HCT116 (cell line): ENCODE measurements at regions not wholly inside any gene's neighbourhood (a gene's known extent, or its start where the extent isn't known, plus 50 kb on each side); places are given as distances from the start of the nearest gene placed in this dataset.
"Not testable (repeated sequence)": the region's sequence is repeated elsewhere in the genome, so short reads cannot be mapped to it uniquely, and the experiment has no call there.

Experiments
- ATAC-seq: fragments of 200-7000 bp; cut with Tn5 transposase; 2 replicates; pipeline ENCODE4 v1.9.1; 2020; ENCODE audit warnings: mild to moderate bottlenecking, moderate library complexity
- BruUV-seq: library from RNA; stranded (reverse); fragments of 400-500 nt; replicated peaks from 2 replicates; lab custom pipeline; 2021; lab: Mats Ljungman, UMichigan
- CTCF ChIA-PET: fragments of 300-600 bp; sonication (Branson Sonifier 250); formaldehyde crosslinking; loops from one replicate; lab custom pipeline; 2021; ENCODE audit warnings: antibody characterized with exemption; lab: Charles Lee
- POLR2A ChIA-PET: fragments of 300-600, 350-600 bp; sonication (Branson Sonifier 250); formaldehyde crosslinking; loops from one replicate; lab custom pipeline; 2021; ENCODE audit warnings: antibody characterized with exemption; lab: Charles Lee
- RAD21 ChIA-PET, 2 experiments: fragments of 300-600 bp; sonication (Branson Sonifier 250); formaldehyde crosslinking; loops; one replicate each; lab custom pipeline; 2023; ENCODE audit warnings: low total read pairs in 2 of 2; ENCODE audit not compliant: uncharacterized antibody in 2 of 2, unreplicated experiment in 2 of 2, low non-redundant PET in 1 of 2; lab: Charles Lee
- DNase-seq: peaks from one replicate; pipeline ENCODE4 v3.0.0-alpha.2; 2010; ENCODE audit warnings: low read depth, low spot score
- H2AFZ ChIP-seq: fragments of 200-600 bp; shearing (Covaris generic), sonication (generic); 2 replicates; pipeline ENCODE4 v1.6.1; 2017; ENCODE audit warnings: low read depth, mixed run types, mixed read lengths, antibody characterized with exemption, low read length; ENCODE audit not compliant: poor library complexity, severe bottlenecking
- H3K27ac ChIP-seq: 2 replicates; pipeline ENCODE4 v1.5.1; 2012; ENCODE audit warnings: low read depth, low read length
- H3K27me3 ChIP-seq: fragments of 200-600 bp; sonication (generic); 2 replicates; pipeline ENCODE4 v1.6.1; 2016; ENCODE audit warnings: mixed run types, low read length, mixed read lengths; ENCODE audit not compliant: insufficient read depth
- H3K36me3 ChIP-seq, 2 experiments: fragments of 200-500 bp in 1 of 2; fragments of 200-600 bp in 1 of 2; sonication (Bioruptor generic) in 1 of 2; sonication (generic) in 1 of 2; 2 replicates each; pipeline versions ENCODE4 v1.5.1 to v1.6.1; 2014 to 2016; ENCODE audit warnings: low read length in 2 of 2, inconsistent platforms in 1 of 2, mixed read lengths in 1 of 2, mixed run types in 1 of 2; ENCODE audit not compliant: insufficient read depth in 2 of 2, control insufficient read depth in 1 of 2
- H3K4me1 ChIP-seq, 2 experiments: fragments of 200-600 bp in 1 of 2; sonication (generic) in 1 of 2; 2 replicates each; pipeline versions ENCODE4 v1.5.1 to v1.6.1; 2012 to 2017; ENCODE audit warnings: low read length in 2 of 2, inconsistent platforms in 1 of 2, mild to moderate bottlenecking in 1 of 2, mixed read lengths in 1 of 2, mixed run types in 1 of 2, moderate library complexity in 1 of 2; ENCODE audit not compliant: insufficient read depth in 2 of 2, control insufficient read depth in 1 of 2
- H3K4me2 ChIP-seq: fragments of 200-600 bp; sonication (generic); 2 replicates; pipeline ENCODE4 v1.6.1; 2017; ENCODE audit warnings: mixed run types, low read length, mixed read lengths
- H3K4me3 ChIP-seq, 2 experiments: fragments of 200-600 bp in 1 of 2; sonication (generic) in 1 of 2; replicated peaks in 1 of 2; 2 replicates each; pipeline ENCODE4 v1.5.1; 2011 to 2016; ENCODE audit warnings: low read length in 2 of 2, control low read depth in 1 of 2, low read depth in 1 of 2, mild to moderate bottlenecking in 1 of 2, mixed read lengths in 1 of 2, mixed run types in 1 of 2
- H3K79me2 ChIP-seq: fragments of 200-600 bp; sonication (generic); 2 replicates; pipeline ENCODE4 v1.6.1; 2017; ENCODE audit warnings: mild to moderate bottlenecking, mixed run types, low read length, moderate library complexity, mixed read lengths; ENCODE audit not compliant: insufficient read depth
- H3K9ac ChIP-seq: fragments of 200-600 bp; sonication (generic); 2 replicates; pipeline ENCODE4 v1.6.1; 2016; ENCODE audit warnings: low read length, mixed read lengths
- H3K9me2 ChIP-seq: fragments of 200-600 bp; sonication (generic), shearing (Covaris generic); 2 replicates; pipeline ENCODE4 v1.6.1; 2017; ENCODE audit warnings: mixed run types, mild to moderate bottlenecking, moderate library complexity; ENCODE audit not compliant: insufficient read depth
- H3K9me3 ChIP-seq, 2 experiments: fragments of 200-500 bp in 1 of 2; fragments of 200-600 bp in 1 of 2; sonication (Bioruptor generic) in 1 of 2; sonication (generic) in 1 of 2; 2 replicates each; pipeline ENCODE4 v1.6.1; 2014 to 2017; ENCODE audit warnings: low read length in 2 of 2, mixed read lengths in 2 of 2, inconsistent platforms in 1 of 2, low read depth in 1 of 2, mild to moderate bottlenecking in 1 of 2, mixed run types in 1 of 2, moderate library complexity in 1 of 2; ENCODE audit not compliant: control insufficient read depth in 1 of 2, insufficient read depth in 1 of 2
- H4K20me1 ChIP-seq: fragments of 200-600 bp; sonication (generic), shearing (Covaris generic); 2 replicates; pipeline ENCODE4 v1.6.1; 2017; ENCODE audit warnings: mixed run types, mild to moderate bottlenecking, moderate library complexity; ENCODE audit not compliant: insufficient read depth
- CBX3 ChIP-seq: IDR thresholded peaks from 2 replicates; pipeline ENCODE4 v1.6.1; 2012; ENCODE audit warnings: low read depth
- CEBPB ChIP-seq: IDR thresholded peaks from 2 replicates; pipeline ENCODE4 v1.6.1; 2012; ENCODE audit warnings: low read depth
- ELF1 ChIP-seq: IDR thresholded peaks from 2 replicates; pipeline ENCODE4 v1.6.1; 2012; ENCODE audit warnings: low read depth, borderline replicate concordance
- EZH2 ChIP-seq: fragments of 200-600 bp; sonication (generic); IDR thresholded peaks from 2 replicates; pipeline ENCODE4 v1.6.1; 2017; ENCODE audit warnings: antibody characterized with exemption, mixed run types
- EZH2phosphoT487 ChIP-seq: fragments of 200-600 bp; IDR thresholded peaks from 2 replicates; pipeline ENCODE4 v1.6.1; 2018; ENCODE audit warnings: antibody characterized with exemption, borderline replicate concordance
- FOSL1 ChIP-seq: IDR thresholded peaks from 2 replicates; pipeline ENCODE4 v1.6.1; 2012; ENCODE audit warnings: low read depth
- JUND ChIP-seq: IDR thresholded peaks from 2 replicates; pipeline ENCODE4 v1.6.1; 2012
- POLR2A ChIP-seq: IDR thresholded peaks from 2 replicates; pipeline ENCODE4 v1.7.0; 2011; ENCODE audit warnings: borderline replicate concordance; ENCODE audit not compliant: insufficient read depth, insufficient read length; ENCODE audit errors: extremely low read depth
- POLR2AphosphoS5 ChIP-seq: IDR thresholded peaks from 2 replicates; pipeline ENCODE4 v1.6.1; 2011; ENCODE audit warnings: mild to moderate bottlenecking, low read depth, low read length, moderate library complexity
- RAD21 ChIP-seq: IDR thresholded peaks from 2 replicates; pipeline ENCODE4 v1.6.1; 2012; ENCODE audit warnings: low read depth, mild to moderate bottlenecking
- SP1 ChIP-seq: IDR thresholded peaks from 2 replicates; pipeline ENCODE4 v1.6.1; 2012; ENCODE audit warnings: low read depth
- SRF ChIP-seq: IDR thresholded peaks from 2 replicates; pipeline ENCODE4 v1.6.1; 2012; ENCODE audit warnings: low read depth
- ZNF274 ChIP-seq: fragments of 200-500 bp; sonication (Bioruptor generic); IDR thresholded peaks from 2 replicates; pipeline ENCODE4 v1.6.1; 2014; ENCODE audit warnings: mild to moderate bottlenecking, low read depth, low read length, inconsistent platforms
- intact Hi-C: fragments of 100-400 bp; cut with micrococcal nuclease; formaldehyde crosslinking; loops from 2 replicates; pipeline ENCODE4 v1.10.0; 2022
- TF ChIP-seq, protein P1 (sequence below), 3 experiments: fragments of 200-600 bp in 1 of 3; sonication (generic) in 1 of 3; IDR thresholded peaks in 2 of 3; conservative IDR thresholded peaks in 1 of 3; 2 replicates each; pipeline ENCODE4 v1.5.1; 2012 to 2017; ENCODE audit warnings: low read depth in 2 of 3, low read length in 2 of 3, antibody characterized with exemption in 1 of 3, borderline replicate concordance in 1 of 3, control low read depth in 1 of 3, mild to moderate bottlenecking in 1 of 3, mixed read lengths in 1 of 3, mixed run types in 1 of 3, moderate library complexity in 1 of 3; ENCODE audit not compliant: insufficient read depth in 1 of 3
- TF ChIP-seq, protein P2 (sequence below): IDR thresholded peaks from 2 replicates; pipeline ENCODE4 v1.6.1; 2012
- TF ChIP-seq, protein P3 (sequence below): IDR thresholded peaks from 2 replicates; pipeline ENCODE4 v1.6.1; 2011; ENCODE audit warnings: mild to moderate bottlenecking, low read length, moderate library complexity; ENCODE audit not compliant: insufficient replicate concordance; ENCODE audit errors: extremely low read depth

GRCh38 chr16:85205257-85205656, 93.0 kb upstream of the CIBAR2 start:
- Histone ChIP-seq H3K4me1 (peaks cover 15 to 55% of the 10 kb centered on the region in 2 experiments), H3K4me2 (peak overlapping the region; percentile 51)
- H3K27ac ChIP-seq, H2AFZ ChIP-seq, DNase-seq, BruUV-seq, H3K79me2 ChIP-seq, H3K27me3 ChIP-seq, ATAC-seq, RAD21 ChIA-PET, H3K9me3 ChIP-seq, H4K20me1 ChIP-seq, H3K9ac ChIP-seq, H3K36me3 ChIP-seq, H3K4me3 ChIP-seq, intact Hi-C loops, H3K9me2 ChIP-seq: not testable (repeated sequence)
- POLR2A ChIA-PET = interaction anchor here (0.7 kb wide), 1 partner anchor 91 kb away, joined by 3 read pairs; no protein-coding TSS in a partner anchor
- CTCF ChIA-PET = interaction anchor here (2.5 kb wide), 1 partner anchor 33 kb away, joined by 7 read pairs; no protein-coding TSS in a partner anchor

GRCh38 chr16:85205747-85206471, 93.6 kb upstream of the CIBAR2 start:
- peak overlapping the region; percentile 51 for H3K4me2 ChIP-seq
- H3K79me2 ChIP-seq = peaks cover 4% of the 10 kb centered on the region; the same call in 1 of the 2 replicates
- H3K4me1 ChIP-seq = peaks cover 14 to 55% of the 10 kb centered on the region in 2 experiments
- no peak for DNase-seq
- intact Hi-C loops = no loop called here
- ChIA-PET CTCF (interaction anchor here (2.5 kb wide), 1 partner anchor 33 kb away, joined by 7 read pairs; no protein-coding TSS in a partner anchor), RAD21 (no interaction called here), POLR2A (interaction anchor here (0.7 kb wide), 1 partner anchor 91 kb away, joined by 3 read pairs; no protein-coding TSS in a partner anchor)
- no peak overlapping the region for H3K9ac ChIP-seq
- H2AFZ ChIP-seq = no peak overlapping the region
- peak; percentile 46 for ATAC-seq
- H3K36me3 ChIP-seq = no peaks in the 10 kb centered on the region
- H3K9me2 ChIP-seq = no peaks in the 10 kb centered on the region
- no peaks in the 10 kb centered on the region; the same call in 1 of the 2 replicates for H4K20me1 ChIP-seq
- no peak overlapping the region for H3K4me3 ChIP-seq
- no peaks in the 10 kb centered on the region for H3K9me3 ChIP-seq
- H3K27me3 ChIP-seq = no peaks in the 10 kb centered on the region
- H3K27ac ChIP-seq = no peak overlapping the region
- no TSS peak for BruUV-seq
- TF ChIP-seq, protein P1, sequence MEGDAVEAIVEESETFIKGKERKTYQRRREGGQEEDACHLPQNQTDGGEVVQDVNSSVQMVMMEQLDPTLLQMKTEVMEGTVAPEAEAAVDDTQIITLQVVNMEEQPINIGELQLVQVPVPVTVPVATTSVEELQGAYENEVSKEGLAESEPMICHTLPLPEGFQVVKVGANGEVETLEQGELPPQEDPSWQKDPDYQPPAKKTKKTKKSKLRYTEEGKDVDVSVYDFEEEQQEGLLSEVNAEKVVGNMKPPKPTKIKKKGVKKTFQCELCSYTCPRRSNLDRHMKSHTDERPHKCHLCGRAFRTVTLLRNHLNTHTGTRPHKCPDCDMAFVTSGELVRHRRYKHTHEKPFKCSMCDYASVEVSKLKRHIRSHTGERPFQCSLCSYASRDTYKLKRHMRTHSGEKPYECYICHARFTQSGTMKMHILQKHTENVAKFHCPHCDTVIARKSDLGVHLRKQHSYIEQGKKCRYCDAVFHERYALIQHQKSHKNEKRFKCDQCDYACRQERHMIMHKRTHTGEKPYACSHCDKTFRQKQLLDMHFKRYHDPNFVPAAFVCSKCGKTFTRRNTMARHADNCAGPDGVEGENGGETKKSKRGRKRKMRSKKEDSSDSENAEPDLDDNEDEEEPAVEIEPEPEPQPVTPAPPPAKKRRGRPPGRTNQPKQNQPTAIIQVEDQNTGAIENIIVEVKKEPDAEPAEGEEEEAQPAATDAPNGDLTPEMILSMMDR (IDR thresholded peaks at IDR 0.05 in 2 of 3, conservative IDR thresholded peaks at IDR 0.05 in 1 of 3; ENCODE audit: borderline replicate concordance in 1 of 3, insufficient read depth in 1 of 3, low read depth in 2 of 3, low read length in 2 of 3) = no peak
- TF ChIP-seq EZH2 = no peak
- TF ChIP-seq CEBPB = no peak
- no peak for TF ChIP-seq ELF1
- no peak for TF ChIP-seq ZNF274
- TF ChIP-seq RAD21 = no peak
- no peak for TF ChIP-seq CBX3
- TF ChIP-seq EZH2phosphoT487 = no peak
- TF ChIP-seq, protein P2, sequence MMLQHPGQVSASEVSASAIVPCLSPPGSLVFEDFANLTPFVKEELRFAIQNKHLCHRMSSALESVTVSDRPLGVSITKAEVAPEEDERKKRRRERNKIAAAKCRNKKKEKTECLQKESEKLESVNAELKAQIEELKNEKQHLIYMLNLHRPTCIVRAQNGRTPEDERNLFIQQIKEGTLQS = no peak
- TF ChIP-seq SP1 = no peak
- TF ChIP-seq JUND = no peak
- TF ChIP-seq POLR2A = no peak
- TF ChIP-seq, protein P3, sequence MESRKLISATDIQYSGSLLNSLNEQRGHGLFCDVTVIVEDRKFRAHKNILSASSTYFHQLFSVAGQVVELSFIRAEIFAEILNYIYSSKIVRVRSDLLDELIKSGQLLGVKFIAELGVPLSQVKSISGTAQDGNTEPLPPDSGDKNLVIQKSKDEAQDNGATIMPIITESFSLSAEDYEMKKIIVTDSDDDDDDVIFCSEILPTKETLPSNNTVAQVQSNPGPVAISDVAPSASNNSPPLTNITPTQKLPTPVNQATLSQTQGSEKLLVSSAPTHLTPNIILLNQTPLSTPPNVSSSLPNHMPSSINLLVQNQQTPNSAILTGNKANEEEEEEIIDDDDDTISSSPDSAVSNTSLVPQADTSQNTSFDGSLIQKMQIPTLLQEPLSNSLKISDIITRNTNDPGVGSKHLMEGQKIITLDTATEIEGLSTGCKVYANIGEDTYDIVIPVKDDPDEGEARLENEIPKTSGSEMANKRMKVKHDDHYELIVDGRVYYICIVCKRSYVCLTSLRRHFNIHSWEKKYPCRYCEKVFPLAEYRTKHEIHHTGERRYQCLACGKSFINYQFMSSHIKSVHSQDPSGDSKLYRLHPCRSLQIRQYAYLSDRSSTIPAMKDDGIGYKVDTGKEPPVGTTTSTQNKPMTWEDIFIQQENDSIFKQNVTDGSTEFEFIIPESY = no peak
- no peak for TF ChIP-seq FOSL1
- no peak for TF ChIP-seq POLR2AphosphoS5
- no peak for TF ChIP-seq SRF
